Right lobe of liver (tissue), 6 donors: ENCODE measurements at regions not wholly inside any gene's neighbourhood (a gene's known extent, or its start where the extent isn't known, plus 50 kb on each side); places are given as distances from the start of the nearest gene placed in this dataset.
A peak's percentile ranks its signal among the peaks of the same experiment; 100 is the strongest.

Experiments used
- ATAC-seq, 4 donors: fragments of 200-7000 bp; cut with Tn5 transposase; one replicate each; pipeline ENCODE4 v1.9.1; 2020; ENCODE audit warnings: mild to moderate bottlenecking in 4 of 4, moderate library complexity in 4 of 4
- DNase-seq, 3 donors: peaks; one replicate each; pipeline ENCODE4 v3.0.0-alpha.2; 2020
- H3K27ac ChIP-seq, 3 donors: fragments of 200-600 bp; one replicate each; pipeline ENCODE4 v1.8.0; 2022
- H3K27me3 ChIP-seq, 2 donors: fragments of 200-600 bp; one replicate each; pipeline ENCODE4 v1.8.0; 2022
- H3K36me3 ChIP-seq, 4 donors: fragments of 200-600 bp; sonication (generic) in 1 of 4; one replicate each; pipeline versions ENCODE4 v1.5.1 to v1.8.0; 2017 to 2022; ENCODE audit warnings: control low read depth in 1 of 4
- H3K4me1 ChIP-seq, 4 donors: fragments of 200-600 bp; sonication (generic) in 1 of 4; one replicate each; pipeline versions ENCODE4 v1.5.1 to v1.8.0; 2017 to 2022; ENCODE audit warnings: control low read depth in 1 of 4
- H3K4me3 ChIP-seq, 3 donors: fragments of 200-600 bp; one replicate each; pipeline ENCODE4 v1.8.0; 2022
- H3K9me3 ChIP-seq, 4 donors: fragments of 200-600 bp; sonication (generic) in 1 of 4; one replicate each; pipeline versions ENCODE4 v1.5.1 to v1.8.0; 2017 to 2022; ENCODE audit warnings: control low read depth in 1 of 4
- POLR2A ChIP-seq: fragments of 450-650 bp; IDR thresholded peaks from one replicate; pipeline ENCODE4 v1.6.1; 2017; ENCODE audit warnings: antibody characterized with exemption, mild to moderate bottlenecking
- WGBS: methylation state at CpG from one replicate; pipeline ENCODE4 v1.1.6; 2018; ENCODE audit warnings: low coverage, low lambda C conversion rate; ENCODE audit not compliant: insufficient coverage; ENCODE audit errors: missing lambda C conversion rate; 5-methylcytosine and 5-hydroxymethylcytosine counted together
- intact Hi-C, 2 donors: fragments of 100-400 bp; cut with DNase I; formaldehyde crosslinking; loops; one replicate each; pipeline versions ENCODE4 v1.11.2 to v1.14.1; 2022
- TF ChIP-seq, protein P1 (sequence below), 4 donors: fragments of 200-600 bp in 3 of 4; fragments of 450-650 bp in 1 of 4; IDR thresholded peaks; one replicate each; pipeline versions ENCODE4 v1.5.1 to v1.8.0; 2016 to 2022; ENCODE audit warnings: antibody characterized with exemption in 4 of 4, mild to moderate bottlenecking in 2 of 4
- donor health status: DM: no; HTN: yes; CAD: no.
- donor health status: DM: no; HTN: no; CAD: no.
- donor health status: DM: no; HTN: no; CAD: no.
- donor health status: DM: no; HTN: yes; CAD: no.
- donor health status: DM: no; HTN: yes; CAD: no.

DNA sequence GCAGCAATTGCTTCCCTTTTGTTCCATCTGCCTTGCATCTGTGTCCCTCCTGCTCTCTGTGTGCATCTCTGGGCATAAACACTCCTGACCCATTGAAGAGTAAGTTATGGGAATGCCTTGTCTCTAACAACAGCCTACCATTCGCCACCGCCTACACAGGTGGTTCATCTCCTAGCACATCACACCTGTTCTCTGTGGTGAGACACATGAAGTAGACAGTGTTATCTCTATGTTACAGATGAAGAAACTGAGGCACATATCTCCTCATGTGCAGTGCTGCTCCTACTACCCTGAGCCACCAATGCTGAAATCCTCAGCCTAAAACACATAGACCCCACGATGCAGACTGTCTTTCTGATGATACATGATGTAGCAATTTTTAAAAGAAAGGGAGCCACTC lies 77.6 kb downstream of the PITPNM2 start:
- Histone ChIP-seq H3K27ac (no peak overlapping the region), H3K27me3 (no peaks in the 10 kb centered on the region), H3K9me3 (no peaks in the 10 kb centered on the region), H3K4me1 (peaks cover 6 to 51% (median 32%) of the 10 kb centered on the region in 4 donors), H3K4me3 (no peak overlapping the region), H3K36me3 (no peaks in the 10 kb centered on the region)
- 92% methylated on average over 3 of the region's 3 CpGs for WGBS
- DNase-seq: no peak
- no peak for TF ChIP-seq POLR2A
- TF ChIP-seq, protein P1, sequence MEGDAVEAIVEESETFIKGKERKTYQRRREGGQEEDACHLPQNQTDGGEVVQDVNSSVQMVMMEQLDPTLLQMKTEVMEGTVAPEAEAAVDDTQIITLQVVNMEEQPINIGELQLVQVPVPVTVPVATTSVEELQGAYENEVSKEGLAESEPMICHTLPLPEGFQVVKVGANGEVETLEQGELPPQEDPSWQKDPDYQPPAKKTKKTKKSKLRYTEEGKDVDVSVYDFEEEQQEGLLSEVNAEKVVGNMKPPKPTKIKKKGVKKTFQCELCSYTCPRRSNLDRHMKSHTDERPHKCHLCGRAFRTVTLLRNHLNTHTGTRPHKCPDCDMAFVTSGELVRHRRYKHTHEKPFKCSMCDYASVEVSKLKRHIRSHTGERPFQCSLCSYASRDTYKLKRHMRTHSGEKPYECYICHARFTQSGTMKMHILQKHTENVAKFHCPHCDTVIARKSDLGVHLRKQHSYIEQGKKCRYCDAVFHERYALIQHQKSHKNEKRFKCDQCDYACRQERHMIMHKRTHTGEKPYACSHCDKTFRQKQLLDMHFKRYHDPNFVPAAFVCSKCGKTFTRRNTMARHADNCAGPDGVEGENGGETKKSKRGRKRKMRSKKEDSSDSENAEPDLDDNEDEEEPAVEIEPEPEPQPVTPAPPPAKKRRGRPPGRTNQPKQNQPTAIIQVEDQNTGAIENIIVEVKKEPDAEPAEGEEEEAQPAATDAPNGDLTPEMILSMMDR (IDR thresholded peaks at IDR 0.05): no peak
- ATAC-seq: no peak
- intact Hi-C loops: no loop called here

DNA sequence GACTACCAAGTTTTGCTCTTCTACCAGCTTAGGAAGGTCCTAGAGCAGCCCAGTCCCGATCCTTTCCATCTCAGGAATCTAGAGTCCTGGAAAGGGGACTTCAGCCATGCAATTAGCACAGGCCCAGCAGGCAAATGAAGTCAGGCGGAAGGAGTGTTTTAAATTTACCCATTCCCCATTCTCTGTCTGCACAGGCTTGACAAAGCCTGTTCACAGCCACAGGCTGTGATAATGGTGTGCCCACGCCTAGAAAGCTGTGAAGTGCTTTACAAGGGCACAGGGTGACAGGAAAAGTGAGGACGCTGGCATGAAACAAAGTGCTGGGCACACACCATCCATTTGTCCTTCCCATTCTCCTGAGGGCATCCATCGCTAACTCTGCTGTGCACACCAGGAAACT lies 79.0 kb downstream of the PITPNM2 start:
- Histone ChIP-seq H3K27me3 (no peaks in the 10 kb centered on the region), H3K4me1 (peaks cover 6 to 57% (median 35%) of the 10 kb centered on the region in 4 donors), H3K4me3 (no peak overlapping the region), H3K9me3 (no peaks in the 10 kb centered on the region), H3K36me3 (no peaks in the 10 kb centered on the region), H3K27ac (peak overlapping the region in 2 of 3 donors; percentile 64 to 83)
- ATAC-seq: no peak
- DNase-seq: no peak
- WGBS: 60% methylated on average over 1 of the region's 5 CpGs
- TF ChIP-seq, protein P1 (IDR thresholded peaks at IDR 0.05): no peak
- TF ChIP-seq POLR2A: no peak
- intact Hi-C loops: no loop called here

DNA sequence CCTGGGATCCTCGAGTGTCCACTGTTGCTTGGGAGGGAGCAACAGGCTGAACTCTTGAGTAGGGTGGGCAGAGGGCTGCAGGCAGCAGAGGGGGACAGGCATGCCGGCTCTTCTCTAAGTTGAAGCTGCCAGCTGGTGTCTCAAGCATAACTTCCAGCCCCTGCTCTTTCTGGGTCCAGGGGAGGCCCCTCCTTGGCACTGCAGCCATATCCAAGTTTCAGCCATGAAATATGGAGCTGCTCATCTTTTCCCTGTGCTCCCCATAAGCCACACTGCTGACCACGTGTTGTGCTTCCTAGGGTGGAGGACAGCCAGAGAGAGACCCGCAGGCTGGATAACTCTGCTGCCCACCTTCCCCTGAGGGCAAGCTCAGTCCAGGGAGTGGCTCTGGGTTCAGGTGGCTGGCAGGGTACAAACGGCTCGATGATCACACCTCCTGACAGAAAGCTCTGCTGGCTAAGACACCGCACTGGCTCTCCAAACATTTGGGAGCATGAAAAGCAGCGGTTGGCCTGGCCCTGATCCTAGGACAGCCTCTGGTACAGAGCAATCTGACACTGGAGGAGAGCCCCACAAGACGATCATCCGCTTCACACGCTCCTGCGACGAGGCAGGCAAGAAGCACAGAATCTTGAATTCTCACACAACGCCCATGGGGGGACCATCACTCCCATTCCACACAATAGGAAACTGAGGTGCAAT lies 79.6 kb downstream of the PITPNM2 start:
- peak; percentile 54 to 90 (median 83) for DNase-seq

DNA sequence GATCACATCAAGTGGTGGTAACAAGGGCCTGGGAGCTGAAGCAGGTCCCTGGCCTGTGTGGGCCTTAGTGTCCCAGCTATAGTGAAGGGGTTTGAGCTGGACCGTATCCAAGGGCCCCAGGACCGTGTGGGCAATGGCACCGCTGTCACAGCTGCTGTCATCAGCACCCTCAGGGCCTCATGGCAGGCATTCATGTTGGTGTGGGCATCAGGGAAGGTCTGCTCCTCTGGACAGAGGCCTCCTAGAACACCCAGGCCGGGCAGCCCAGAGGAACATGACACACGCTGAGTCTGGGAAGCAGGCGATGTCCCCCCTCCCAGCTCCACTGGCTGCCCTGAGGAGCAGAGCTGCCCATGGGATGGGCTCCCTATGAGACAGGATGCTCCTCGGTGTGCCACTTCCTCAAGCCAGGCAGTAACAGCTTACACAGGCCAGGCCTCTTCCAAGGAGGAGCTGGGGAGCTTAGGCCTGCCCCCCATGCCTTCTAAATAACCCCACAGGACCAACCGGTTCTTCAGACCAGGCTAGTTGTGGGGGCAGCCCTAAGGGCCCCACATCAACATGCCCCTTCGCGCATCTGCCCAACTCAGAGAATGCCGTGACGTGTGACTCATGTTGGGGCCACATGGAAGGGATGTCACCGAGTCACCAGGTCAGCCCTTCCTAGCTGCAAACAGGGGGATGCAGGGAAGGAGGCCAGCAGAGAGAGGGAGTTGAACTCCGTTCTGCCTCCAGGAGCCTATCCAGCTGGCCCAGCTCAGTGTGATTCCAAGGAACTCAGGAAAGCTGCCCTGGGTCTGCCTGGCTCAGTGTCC lies 80.4 kb downstream of the PITPNM2 start:
- Histone ChIP-seq H3K36me3 (no peaks in the 10 kb centered on the region), H3K9me3 (no peaks in the 10 kb centered on the region), H3K4me1 (peaks cover 6 to 64% (median 36%) of the 10 kb centered on the region in 4 donors), H3K27ac (peak overlapping the region; percentile 72 to 83 (median 82)), H3K27me3 (no peaks in the 10 kb centered on the region), H3K4me3 (no peak overlapping the region)
- intact Hi-C loops: no loop called here
- TF ChIP-seq, protein P1 (IDR thresholded peaks at IDR 0.05): no peak
- no peak for TF ChIP-seq POLR2A
- WGBS: 17% methylated on average over 1 of the region's 14 CpGs
- ATAC-seq (no peak), DNase-seq (no peak)

More for the DNA sequence above, 79.6 kb downstream of the PITPNM2 start:
- Histone ChIP-seq H3K36me3 (no peaks in the 10 kb centered on the region), H3K27me3 (no peaks in the 10 kb centered on the region), H3K27ac (peak overlapping the region; percentile 72 to 83 (median 82)), H3K4me1 (peaks cover 6 to 56% (median 33%) of the 10 kb centered on the region in 4 donors), H3K4me3 (no peak overlapping the region), H3K9me3 (no peaks in the 10 kb centered on the region)
- intact Hi-C loops: no loop called here
- 17% methylated on average over 2 of the region's 14 CpGs for WGBS
- ATAC-seq: peak; percentile 22 to 53 (median 39)
- TF ChIP-seq POLR2A: no peak
- TF ChIP-seq, protein P1 (IDR thresholded peaks at IDR 0.05): no peak
